Liver (tissue), 8 donors: ENCODE measurements at regions not wholly inside any gene's neighbourhood (a gene's known extent, or its start where the extent isn't known, plus 50 kb on each side); places are given as distances from the start of the nearest gene placed in this dataset.

Experiments
- DNase-seq: peaks from one replicate; pipeline ENCODE4 v3.0.0-alpha.2; 2017; ENCODE audit warnings: low spot score
- H3K27ac ChIP-seq, 2 donors: one replicate each; pipeline ENCODE4 v1.7.0; 2013; ENCODE audit warnings: inconsistent platforms in 2 of 2, low read length in 2 of 2, control low read depth in 1 of 2, low read depth in 1 of 2, mild to moderate bottlenecking in 1 of 2
- H3K27me3 ChIP-seq, 4 donors: one replicate each; pipeline versions ENCODE4 v1.6.1 to v1.7.0; 2013; ENCODE audit warnings: low read length in 3 of 4, inconsistent platforms in 1 of 4, mild to moderate bottlenecking in 1 of 4, moderate library complexity in 1 of 4; ENCODE audit not compliant: control insufficient read depth in 4 of 4, insufficient read depth in 4 of 4
- H3K36me3 ChIP-seq, 4 donors: one replicate each; pipeline versions ENCODE4 v1.6.1 to v1.7.0; 2013; ENCODE audit warnings: low read length in 3 of 4, mild to moderate bottlenecking in 3 of 4, low read depth in 1 of 4, moderate library complexity in 1 of 4; ENCODE audit not compliant: control insufficient read depth in 4 of 4, insufficient read depth in 3 of 4
- H3K4me1 ChIP-seq, 4 donors: one replicate each; pipeline versions ENCODE4 v1.6.1 to v1.7.0; 2013; ENCODE audit warnings: low read length in 3 of 4, mild to moderate bottlenecking in 3 of 4, moderate library complexity in 1 of 4; ENCODE audit not compliant: control insufficient read depth in 4 of 4, insufficient read depth in 4 of 4
- H3K4me3 ChIP-seq, 3 donors: one replicate each; pipeline versions ENCODE4 v1.6.1 to v1.7.0; 2013; ENCODE audit warnings: low read length in 3 of 3, control low read depth in 1 of 3, low read depth in 1 of 3, mild to moderate bottlenecking in 1 of 3
- H3K9ac ChIP-seq, 2 donors: one replicate each; pipeline ENCODE4 v1.7.0; 2013; ENCODE audit warnings: low read length in 2 of 2, mild to moderate bottlenecking in 2 of 2, moderate library complexity in 2 of 2, control low read depth in 1 of 2, low read depth in 1 of 2
- H3K9me3 ChIP-seq, 4 donors: one replicate each; pipeline versions ENCODE4 v1.6.1 to v1.7.0; 2013; ENCODE audit warnings: low read length in 3 of 4; ENCODE audit not compliant: control insufficient read depth in 4 of 4
- EGR1 ChIP-seq, 2 donors: IDR thresholded peaks; 2 replicates each; pipeline ENCODE4 v1.6.1; 2016 to 2018; ENCODE audit warnings: antibody characterized with exemption in 2 of 2, low read depth in 2 of 2
- FOXA1 ChIP-seq: IDR thresholded peaks from 2 replicates; pipeline ENCODE4 v1.6.1; 2016; ENCODE audit warnings: antibody characterized with exemption
- FOXA2 ChIP-seq: IDR thresholded peaks from 2 replicates; pipeline ENCODE4 v1.6.1; 2016; ENCODE audit warnings: antibody characterized with exemption
- HNF4A ChIP-seq, 2 donors: conservative IDR thresholded peaks; 2 replicates each; pipeline ENCODE4 v1.6.1; 2016; ENCODE audit warnings: antibody characterized with exemption in 2 of 2, mild to moderate bottlenecking in 2 of 2
- HNF4G ChIP-seq: IDR thresholded peaks from 2 replicates; pipeline ENCODE4 v1.6.1; 2016; ENCODE audit warnings: antibody characterized with exemption
- JUND ChIP-seq, 2 donors: IDR thresholded peaks; 2 replicates each; pipeline ENCODE4 v1.6.1; 2016; ENCODE audit warnings: antibody characterized with exemption in 2 of 2
- NR2F2 ChIP-seq: IDR thresholded peaks from 2 replicates; pipeline ENCODE4 v1.6.1; 2016; ENCODE audit warnings: antibody characterized with exemption
- RAD21 ChIP-seq, 2 donors: IDR thresholded peaks; 2 replicates each; pipeline ENCODE4 v1.6.1; 2016; ENCODE audit warnings: antibody characterized with exemption in 2 of 2, mild to moderate bottlenecking in 2 of 2
- RXRA ChIP-seq, 2 donors: IDR thresholded peaks; 2 replicates each; pipeline ENCODE4 v1.6.1; 2017 to 2018; ENCODE audit warnings: antibody characterized with exemption in 2 of 2, mild to moderate bottlenecking in 1 of 2
- SP1 ChIP-seq: IDR thresholded peaks from 2 replicates; pipeline ENCODE4 v1.6.1; 2018; ENCODE audit warnings: antibody characterized with exemption, mild to moderate bottlenecking
- TAF1 ChIP-seq: conservative IDR thresholded peaks from 2 replicates; pipeline ENCODE4 v1.6.1; 2016; ENCODE audit warnings: antibody characterized with exemption, mild to moderate bottlenecking
- YY1 ChIP-seq: IDR thresholded peaks from 2 replicates; pipeline ENCODE4 v1.6.1; 2016; ENCODE audit warnings: antibody characterized with exemption, mild to moderate bottlenecking
- WGBS: extraction: QIAGEN DNeasy Blood & Tissue Kit; methylation state at CpG from one replicate; pipeline ENCODE4 v1.1.7; 2013; 5-methylcytosine and 5-hydroxymethylcytosine counted together
- TF ChIP-seq, protein P1 (sequence below): fragments of 150-350 bp; IDR thresholded peaks from 2 replicates; pipeline ENCODE4 v1.5.1; 2017; ENCODE audit warnings: improper control_type of control experiment, low read depth, low read length; ENCODE audit not compliant: missing input control
- TF ChIP-seq, protein P2 (sequence below): IDR thresholded peaks from 2 replicates; pipeline ENCODE4 v1.6.1; 2016; ENCODE audit warnings: antibody characterized with exemption
- TF ChIP-seq, protein P3 (sequence below): IDR thresholded peaks from 2 replicates; pipeline ENCODE4 v1.6.1; 2016; ENCODE audit warnings: antibody characterized with exemption
- TF ChIP-seq, protein P4 (sequence below): IDR thresholded peaks from 2 replicates; pipeline ENCODE4 v1.6.1; 2016; ENCODE audit warnings: antibody characterized with exemption
- TF ChIP-seq, protein P5 (sequence below): IDR thresholded peaks from 2 replicates; pipeline ENCODE4 v1.6.1; 2016; ENCODE audit warnings: antibody characterized with exemption, mild to moderate bottlenecking
- donor health status: healthy.
- donor health status: healthy.
- donor health status: healthy.
- donor health status: healthy.
- donor health status: healthy.

DNA sequence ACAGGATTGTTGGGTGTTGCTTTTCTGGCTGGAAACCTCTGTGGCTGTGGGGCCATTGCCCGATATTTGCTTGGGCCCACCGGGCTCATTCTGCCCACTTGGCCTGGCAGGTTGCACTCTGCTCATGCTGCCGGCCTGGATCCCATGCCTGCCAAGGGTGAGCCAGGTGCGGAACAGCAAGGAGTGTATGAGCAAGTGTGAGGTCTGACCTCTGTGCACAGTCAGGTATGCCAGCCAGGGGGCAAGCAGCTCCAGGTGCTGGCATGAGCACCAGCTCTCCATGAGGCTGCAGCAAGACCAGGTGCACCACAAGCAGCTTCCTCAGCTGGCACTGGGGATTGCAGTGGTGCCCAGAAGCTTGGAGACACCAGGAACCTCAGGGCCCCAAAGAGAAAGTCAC, 65.4 kb upstream of the KIF5B start (continued):
- TF ChIP-seq, protein P1, sequence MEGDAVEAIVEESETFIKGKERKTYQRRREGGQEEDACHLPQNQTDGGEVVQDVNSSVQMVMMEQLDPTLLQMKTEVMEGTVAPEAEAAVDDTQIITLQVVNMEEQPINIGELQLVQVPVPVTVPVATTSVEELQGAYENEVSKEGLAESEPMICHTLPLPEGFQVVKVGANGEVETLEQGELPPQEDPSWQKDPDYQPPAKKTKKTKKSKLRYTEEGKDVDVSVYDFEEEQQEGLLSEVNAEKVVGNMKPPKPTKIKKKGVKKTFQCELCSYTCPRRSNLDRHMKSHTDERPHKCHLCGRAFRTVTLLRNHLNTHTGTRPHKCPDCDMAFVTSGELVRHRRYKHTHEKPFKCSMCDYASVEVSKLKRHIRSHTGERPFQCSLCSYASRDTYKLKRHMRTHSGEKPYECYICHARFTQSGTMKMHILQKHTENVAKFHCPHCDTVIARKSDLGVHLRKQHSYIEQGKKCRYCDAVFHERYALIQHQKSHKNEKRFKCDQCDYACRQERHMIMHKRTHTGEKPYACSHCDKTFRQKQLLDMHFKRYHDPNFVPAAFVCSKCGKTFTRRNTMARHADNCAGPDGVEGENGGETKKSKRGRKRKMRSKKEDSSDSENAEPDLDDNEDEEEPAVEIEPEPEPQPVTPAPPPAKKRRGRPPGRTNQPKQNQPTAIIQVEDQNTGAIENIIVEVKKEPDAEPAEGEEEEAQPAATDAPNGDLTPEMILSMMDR, result no peak
- no peak for TF ChIP-seq HNF4G
- no peak for TF ChIP-seq JUND (IDR thresholded peaks at IDR 0.05)
- TF ChIP-seq RXRA (IDR thresholded peaks at IDR 0.05), result no peak
- no peak for TF ChIP-seq HNF4A (conservative IDR thresholded peaks at IDR 0.05)
- TF ChIP-seq YY1, result no peak
- no peak for TF ChIP-seq NR2F2
- TF ChIP-seq, protein P2, sequence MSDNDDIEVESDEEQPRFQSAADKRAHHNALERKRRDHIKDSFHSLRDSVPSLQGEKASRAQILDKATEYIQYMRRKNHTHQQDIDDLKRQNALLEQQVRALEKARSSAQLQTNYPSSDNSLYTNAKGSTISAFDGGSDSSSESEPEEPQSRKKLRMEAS, result no peak
- no peak for TF ChIP-seq FOXA1
- no peak for TF ChIP-seq RAD21 (IDR thresholded peaks at IDR 0.05)
- TF ChIP-seq EGR1 (IDR thresholded peaks at IDR 0.05; ENCODE audit: low read depth in 2 of 2), result no peak

DNA sequence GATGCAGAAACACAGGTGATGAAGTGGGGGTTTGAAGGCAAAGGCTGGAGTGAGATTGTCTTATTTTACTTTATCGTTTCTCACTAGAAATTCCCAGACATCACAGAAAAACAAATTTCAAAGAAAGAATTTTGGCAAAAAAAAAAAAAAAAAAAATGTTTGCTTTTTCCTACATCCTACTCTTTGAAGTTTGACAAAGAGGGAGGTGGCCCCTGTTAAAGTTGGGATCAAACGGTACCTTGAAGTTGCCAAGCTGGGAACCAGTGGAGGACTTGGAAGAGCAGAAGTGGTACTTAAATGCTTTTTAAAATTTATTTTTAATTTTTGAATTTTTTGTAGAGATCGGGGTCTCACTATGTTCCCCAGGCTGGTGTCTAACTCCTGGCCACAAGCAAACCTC, 63.9 kb upstream of the KIF5B start:
- Histone ChIP-seq H3K4me1 (no peaks in the 10 kb centered on the region), H3K27me3 (no peaks in the 10 kb centered on the region), H3K27ac (no peak overlapping the region), H3K36me3 (no peaks in the 10 kb centered on the region), H3K9ac (no peak overlapping the region), H3K4me3 (no peak overlapping the region), H3K9me3 (peaks cover 0 to 4% (median under 1%) of the 10 kb centered on the region in 4 donors)
- no peak for DNase-seq
- 89% methylated on average over 3 of the region's 3 CpGs for WGBS
- TF ChIP-seq TAF1 (no peak), SP1 (no peak)

DNA sequence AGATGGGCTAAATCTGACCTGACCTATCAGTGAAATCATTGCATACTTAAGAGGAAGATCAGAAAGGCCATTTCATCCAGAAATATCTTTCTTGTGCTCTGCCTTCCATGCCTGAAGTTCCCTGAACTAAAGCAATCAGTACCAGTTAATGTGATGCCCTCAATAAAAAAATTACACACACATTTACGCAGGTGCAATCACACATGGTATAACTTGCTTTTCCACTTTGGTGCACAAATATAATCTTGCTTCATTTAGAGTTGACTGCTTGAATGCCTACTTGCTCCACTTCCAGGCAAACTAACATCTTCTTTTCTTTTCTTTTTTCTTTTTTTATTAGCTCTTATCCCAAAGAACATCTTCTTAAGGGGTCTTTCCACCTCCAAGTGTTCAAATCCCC, 58.3 kb upstream of the KIF5B start:
- no peak overlapping the region for H3K9ac ChIP-seq
- TF ChIP-seq FOXA2 (no peak), RAD21 (IDR thresholded peaks at IDR 0.05) (no peak), NR2F2 (no peak), YY1 (no peak)
- 76% methylated on average over 1 of the region's 1 CpG for WGBS
- no peak overlapping the region for H3K4me3 ChIP-seq
- H3K9me3 ChIP-seq, result no peaks in the 10 kb centered on the region
- no peaks in the 10 kb centered on the region for H3K27me3 ChIP-seq
- H3K36me3 ChIP-seq, result no peaks in the 10 kb centered on the region
- no peak overlapping the region for H3K27ac ChIP-seq
- no peak for DNase-seq
- H3K4me1 ChIP-seq, result no peaks in the 10 kb centered on the region

DNA sequence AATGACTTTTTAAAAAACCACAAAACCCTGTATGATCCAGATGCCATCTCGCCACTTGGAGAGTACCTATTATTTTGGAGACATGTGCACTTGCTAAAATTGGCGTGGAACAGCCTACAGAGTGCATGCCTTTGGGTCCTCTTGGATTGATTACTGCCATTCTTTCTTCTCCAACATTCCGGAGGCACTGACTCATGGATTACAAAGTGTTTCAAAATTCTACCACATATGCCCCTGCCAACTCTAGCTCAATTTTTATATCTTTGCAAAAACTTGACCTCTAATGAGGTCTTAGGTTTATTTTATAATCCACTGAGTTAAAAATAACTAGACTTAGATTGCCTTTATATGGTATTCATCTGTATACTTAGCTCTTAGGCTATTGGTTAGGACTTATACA, 55.8 kb upstream of the KIF5B start:
- no peak overlapping the region for H3K9ac ChIP-seq
- DNase-seq, result no peak
- no peak overlapping the region for H3K27ac ChIP-seq
- H3K4me1 ChIP-seq, result no peaks in the 10 kb centered on the region
- no peak overlapping the region for H3K4me3 ChIP-seq
- no peaks in the 10 kb centered on the region for H3K9me3 ChIP-seq
- no peaks in the 10 kb centered on the region for H3K36me3 ChIP-seq
- no peaks in the 10 kb centered on the region for H3K27me3 ChIP-seq
- WGBS, result 64% methylated on average over 3 of the region's 3 CpGs
- no peak for TF ChIP-seq HNF4A (conservative IDR thresholded peaks at IDR 0.05)
- TF ChIP-seq, protein P3, sequence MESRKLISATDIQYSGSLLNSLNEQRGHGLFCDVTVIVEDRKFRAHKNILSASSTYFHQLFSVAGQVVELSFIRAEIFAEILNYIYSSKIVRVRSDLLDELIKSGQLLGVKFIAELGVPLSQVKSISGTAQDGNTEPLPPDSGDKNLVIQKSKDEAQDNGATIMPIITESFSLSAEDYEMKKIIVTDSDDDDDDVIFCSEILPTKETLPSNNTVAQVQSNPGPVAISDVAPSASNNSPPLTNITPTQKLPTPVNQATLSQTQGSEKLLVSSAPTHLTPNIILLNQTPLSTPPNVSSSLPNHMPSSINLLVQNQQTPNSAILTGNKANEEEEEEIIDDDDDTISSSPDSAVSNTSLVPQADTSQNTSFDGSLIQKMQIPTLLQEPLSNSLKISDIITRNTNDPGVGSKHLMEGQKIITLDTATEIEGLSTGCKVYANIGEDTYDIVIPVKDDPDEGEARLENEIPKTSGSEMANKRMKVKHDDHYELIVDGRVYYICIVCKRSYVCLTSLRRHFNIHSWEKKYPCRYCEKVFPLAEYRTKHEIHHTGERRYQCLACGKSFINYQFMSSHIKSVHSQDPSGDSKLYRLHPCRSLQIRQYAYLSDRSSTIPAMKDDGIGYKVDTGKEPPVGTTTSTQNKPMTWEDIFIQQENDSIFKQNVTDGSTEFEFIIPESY, result no peak
- no peak for TF ChIP-seq HNF4G
- no peak for TF ChIP-seq YY1
- TF ChIP-seq, protein P4, sequence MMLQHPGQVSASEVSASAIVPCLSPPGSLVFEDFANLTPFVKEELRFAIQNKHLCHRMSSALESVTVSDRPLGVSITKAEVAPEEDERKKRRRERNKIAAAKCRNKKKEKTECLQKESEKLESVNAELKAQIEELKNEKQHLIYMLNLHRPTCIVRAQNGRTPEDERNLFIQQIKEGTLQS, result no peak
- TF ChIP-seq RXRA (IDR thresholded peaks at IDR 0.05), result no peak
- TF ChIP-seq EGR1 (IDR thresholded peaks at IDR 0.05; ENCODE audit: low read depth in 2 of 2), result no peak
- TF ChIP-seq, protein P2, result no peak
- TF ChIP-seq SP1, result no peak
- no peak for TF ChIP-seq JUND (IDR thresholded peaks at IDR 0.05)
- TF ChIP-seq RAD21 (IDR thresholded peaks at IDR 0.05), result no peak
- TF ChIP-seq, protein P5, sequence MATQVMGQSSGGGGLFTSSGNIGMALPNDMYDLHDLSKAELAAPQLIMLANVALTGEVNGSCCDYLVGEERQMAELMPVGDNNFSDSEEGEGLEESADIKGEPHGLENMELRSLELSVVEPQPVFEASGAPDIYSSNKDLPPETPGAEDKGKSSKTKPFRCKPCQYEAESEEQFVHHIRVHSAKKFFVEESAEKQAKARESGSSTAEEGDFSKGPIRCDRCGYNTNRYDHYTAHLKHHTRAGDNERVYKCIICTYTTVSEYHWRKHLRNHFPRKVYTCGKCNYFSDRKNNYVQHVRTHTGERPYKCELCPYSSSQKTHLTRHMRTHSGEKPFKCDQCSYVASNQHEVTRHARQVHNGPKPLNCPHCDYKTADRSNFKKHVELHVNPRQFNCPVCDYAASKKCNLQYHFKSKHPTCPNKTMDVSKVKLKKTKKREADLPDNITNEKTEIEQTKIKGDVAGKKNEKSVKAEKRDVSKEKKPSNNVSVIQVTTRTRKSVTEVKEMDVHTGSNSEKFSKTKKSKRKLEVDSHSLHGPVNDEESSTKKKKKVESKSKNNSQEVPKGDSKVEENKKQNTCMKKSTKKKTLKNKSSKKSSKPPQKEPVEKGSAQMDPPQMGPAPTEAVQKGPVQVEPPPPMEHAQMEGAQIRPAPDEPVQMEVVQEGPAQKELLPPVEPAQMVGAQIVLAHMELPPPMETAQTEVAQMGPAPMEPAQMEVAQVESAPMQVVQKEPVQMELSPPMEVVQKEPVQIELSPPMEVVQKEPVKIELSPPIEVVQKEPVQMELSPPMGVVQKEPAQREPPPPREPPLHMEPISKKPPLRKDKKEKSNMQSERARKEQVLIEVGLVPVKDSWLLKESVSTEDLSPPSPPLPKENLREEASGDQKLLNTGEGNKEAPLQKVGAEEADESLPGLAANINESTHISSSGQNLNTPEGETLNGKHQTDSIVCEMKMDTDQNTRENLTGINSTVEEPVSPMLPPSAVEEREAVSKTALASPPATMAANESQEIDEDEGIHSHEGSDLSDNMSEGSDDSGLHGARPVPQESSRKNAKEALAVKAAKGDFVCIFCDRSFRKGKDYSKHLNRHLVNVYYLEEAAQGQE, result no peak
